Body of pancreas (tissue), 4 donors: ENCODE measurements at regions not wholly inside any gene's neighbourhood (a gene's known extent, or its start where the extent isn't known, plus 50 kb on each side); places are given as distances from the start of the nearest gene placed in this dataset.

Experiments used
- ATAC-seq: fragments of 150-250 bp; one replicate; pipeline ENCODE4 v1.9.1; 2016
- DNase-seq, 4 donors: peaks; one replicate each; pipeline ENCODE4 v3.0.0-alpha.2; 2019
- H3K27ac ChIP-seq, 4 donors: fragments of 200-600 bp; sonication (generic); 1 replicate in 3 of 4; 2 replicates in 1 of 4; pipeline versions ENCODE4 v1.5.1 to v1.6.1; 2016 to 2019; ENCODE audit warnings: mild to moderate bottlenecking in 1 of 4, mixed read lengths in 1 of 4, moderate library complexity in 1 of 4
- H3K27me3 ChIP-seq, 2 donors: fragments of 200-600 bp; sonication (generic); one replicate each; pipeline ENCODE4 v1.6.0; 2016; ENCODE audit warnings: mild to moderate bottlenecking in 1 of 2
- H3K36me3 ChIP-seq, 2 donors: fragments of 200-600 bp; sonication (generic); replicated peaks in 1 of 2; 2 replicates each; pipeline ENCODE4 v1.5.1; 2016; ENCODE audit warnings: low read depth in 2 of 2; ENCODE audit not compliant: insufficient read depth in 1 of 2
- H3K4me1 ChIP-seq: fragments of 200-600 bp; sonication (generic); one replicate; pipeline ENCODE4 v1.6.0; 2016
- H3K4me3 ChIP-seq, 2 donors: fragments of 200-600 bp; sonication (generic); 1 replicate in 1 of 2; 2 replicates in 1 of 2; pipeline ENCODE4 v1.5.1; 2016 to 2019
- H3K9me3 ChIP-seq, 3 donors: fragments of 200-600 bp; sonication (generic); 1 replicate in 2 of 3; 2 replicates in 1 of 3; pipeline ENCODE4 v1.5.1; 2016
- POLR2A ChIP-seq, 3 donors: fragments of 450-650 bp; IDR thresholded peaks; one replicate each; pipeline ENCODE4 v1.6.1; 2016; ENCODE audit warnings: antibody characterized with exemption in 3 of 3, mild to moderate bottlenecking in 2 of 3
- WGBS, 2 donors: methylation state at CpG; one replicate each; pipeline ENCODE4 v1.1.5; 2017; 5-methylcytosine and 5-hydroxymethylcytosine counted together
- intact Hi-C: fragments of 100-400 bp; cut with DNase I; formaldehyde crosslinking; loops from one replicate; pipeline ENCODE4 v1.15.1; 2023
- TF ChIP-seq, protein P1 (sequence below), 7 experiments: fragments of 450-650 bp in 4 of 7; fragments of 200-600 bp in 3 of 7; sonication (generic) in 3 of 7; IDR thresholded peaks; one replicate each; pipeline ENCODE4 v1.5.1; 2016 to 2019; ENCODE audit warnings: antibody characterized with exemption in 7 of 7

DNA sequence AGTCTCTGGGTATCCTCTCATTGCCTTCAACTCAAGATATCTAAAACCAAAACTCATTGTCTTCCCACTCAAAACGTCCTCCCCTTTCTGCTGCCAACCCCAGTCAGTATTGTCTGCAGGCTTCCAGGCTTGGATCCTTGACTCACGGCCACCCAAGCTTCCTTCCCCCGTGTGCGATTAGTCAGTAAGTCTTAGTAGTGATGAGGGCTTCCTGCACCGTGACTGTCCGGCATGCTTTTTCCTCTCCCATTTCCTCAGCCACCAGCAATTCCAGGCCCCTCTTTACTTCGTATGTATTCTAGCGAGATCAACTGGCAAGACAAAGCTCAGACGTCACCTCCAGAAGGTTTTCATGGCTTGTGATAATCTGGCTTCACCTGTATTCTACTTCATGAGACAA, 88.6 kb upstream of the DUSP22 start:
- Histone ChIP-seq H3K27ac (no peak overlapping the region), H3K36me3 (no peaks in the 10 kb centered on the region), H3K9me3 (no peaks in the 10 kb centered on the region), H3K4me1 (no peaks in the 10 kb centered on the region), H3K27me3 (no peaks in the 10 kb centered on the region), H3K4me3 (no peak overlapping the region)
- DNase-seq (no peak), ATAC-seq (no peak)
- no peak for TF ChIP-seq POLR2A (IDR thresholded peaks at IDR 0.05)
- TF ChIP-seq, protein P1, sequence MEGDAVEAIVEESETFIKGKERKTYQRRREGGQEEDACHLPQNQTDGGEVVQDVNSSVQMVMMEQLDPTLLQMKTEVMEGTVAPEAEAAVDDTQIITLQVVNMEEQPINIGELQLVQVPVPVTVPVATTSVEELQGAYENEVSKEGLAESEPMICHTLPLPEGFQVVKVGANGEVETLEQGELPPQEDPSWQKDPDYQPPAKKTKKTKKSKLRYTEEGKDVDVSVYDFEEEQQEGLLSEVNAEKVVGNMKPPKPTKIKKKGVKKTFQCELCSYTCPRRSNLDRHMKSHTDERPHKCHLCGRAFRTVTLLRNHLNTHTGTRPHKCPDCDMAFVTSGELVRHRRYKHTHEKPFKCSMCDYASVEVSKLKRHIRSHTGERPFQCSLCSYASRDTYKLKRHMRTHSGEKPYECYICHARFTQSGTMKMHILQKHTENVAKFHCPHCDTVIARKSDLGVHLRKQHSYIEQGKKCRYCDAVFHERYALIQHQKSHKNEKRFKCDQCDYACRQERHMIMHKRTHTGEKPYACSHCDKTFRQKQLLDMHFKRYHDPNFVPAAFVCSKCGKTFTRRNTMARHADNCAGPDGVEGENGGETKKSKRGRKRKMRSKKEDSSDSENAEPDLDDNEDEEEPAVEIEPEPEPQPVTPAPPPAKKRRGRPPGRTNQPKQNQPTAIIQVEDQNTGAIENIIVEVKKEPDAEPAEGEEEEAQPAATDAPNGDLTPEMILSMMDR (IDR thresholded peaks at IDR 0.05), result no peak
- intact Hi-C loops, result no loop called here
- 78 to 79% methylated on average over 9 of the region's 9 CpGs for WGBS, 2 donors

DNA sequence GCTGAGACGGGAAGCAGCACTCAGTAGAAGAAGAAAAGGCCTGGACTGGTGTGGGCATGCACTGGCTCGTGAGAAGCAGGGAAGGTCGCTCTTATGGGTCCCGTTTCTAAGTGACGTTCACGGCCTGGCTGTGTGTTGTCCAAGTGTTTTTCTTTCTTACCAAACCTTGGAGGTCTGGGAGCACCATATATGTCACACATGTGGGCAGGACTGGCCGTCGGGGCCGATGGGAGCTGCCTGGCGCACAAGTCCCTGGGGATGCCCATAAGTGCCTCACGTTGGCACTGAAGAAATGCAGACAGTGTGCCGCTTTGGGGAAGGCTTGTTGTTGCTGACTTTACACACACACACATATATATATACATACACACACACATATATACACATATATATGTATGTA, 86.0 kb upstream of the DUSP22 start:
- intact Hi-C loops, result no loop called here
- DNase-seq, result no peak
- Histone ChIP-seq H3K27ac (no peak overlapping the region), H3K27me3 (no peaks in the 10 kb centered on the region), H3K9me3 (no peaks in the 10 kb centered on the region), H3K4me3 (no peak overlapping the region), H3K36me3 (no peaks in the 10 kb centered on the region), H3K4me1 (no peaks in the 10 kb centered on the region)
- ATAC-seq, result no peak
- WGBS, 2 donors, result 62 to 76% methylated on average over 12 of the region's 12 CpGs
- TF ChIP-seq, protein P1 (IDR thresholded peaks at IDR 0.05), result no peak
- TF ChIP-seq POLR2A (IDR thresholded peaks at IDR 0.05), result no peak

DNA sequence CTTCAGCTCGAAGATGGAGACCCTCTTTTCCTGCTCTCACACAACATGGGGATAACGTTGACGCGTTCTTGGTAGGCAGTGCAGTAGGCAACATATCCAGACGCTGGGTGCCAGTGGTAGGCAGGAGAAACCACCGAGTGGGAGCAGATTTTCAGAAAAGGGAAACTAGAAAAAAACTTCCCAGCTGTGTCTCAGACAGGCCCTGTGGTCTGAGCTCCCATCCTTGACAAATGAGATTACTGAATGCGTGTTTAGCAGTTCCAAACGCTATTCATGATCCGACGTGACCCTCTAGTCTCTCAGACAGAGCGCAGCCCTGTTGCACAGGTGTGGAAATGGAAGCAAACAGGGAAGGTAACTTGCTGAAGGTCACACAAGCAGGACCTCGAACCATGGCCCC, 83.9 kb upstream of the DUSP22 start:
- DNase-seq, result no peak
- Histone ChIP-seq H3K27me3 (no peaks in the 10 kb centered on the region), H3K4me3 (no peak overlapping the region), H3K27ac (no peak overlapping the region), H3K4me1 (no peaks in the 10 kb centered on the region), H3K36me3 (no peaks in the 10 kb centered on the region), H3K9me3 (no peaks in the 10 kb centered on the region)
- no peak for ATAC-seq
- no peak for TF ChIP-seq POLR2A (IDR thresholded peaks at IDR 0.05)
- TF ChIP-seq, protein P1 (IDR thresholded peaks at IDR 0.05), result no peak
- intact Hi-C loops, result no loop called here
- WGBS, 2 donors, result 53 to 56% methylated on average over 12 of the region's 12 CpGs

DNA sequence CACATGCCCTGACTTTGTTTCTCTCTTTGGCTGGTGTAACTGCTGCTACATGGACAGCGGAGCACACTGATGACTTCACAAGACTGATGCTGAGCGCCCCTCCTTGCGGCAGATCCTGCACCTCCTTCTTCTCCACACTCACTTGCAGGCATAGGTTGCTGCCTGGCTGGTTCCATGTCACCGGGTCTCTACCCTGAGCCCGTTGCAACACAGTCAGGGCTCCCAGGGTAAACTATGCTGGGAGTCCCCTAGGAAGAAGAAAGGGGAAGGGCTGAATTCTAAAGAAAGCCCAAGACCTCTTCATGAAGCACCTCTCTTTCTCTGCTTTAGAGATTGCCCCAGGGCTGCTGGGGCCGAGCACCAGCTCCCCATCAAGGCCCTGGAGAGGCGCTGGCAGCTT, 83.3 kb upstream of the DUSP22 start:
- no peak overlapping the region for H3K27ac ChIP-seq
- DNase-seq, result no peak
- ATAC-seq, result no peak

More for the DNA sequence above, 83.3 kb upstream of the DUSP22 start:
- peaks cover 0 to under 1% (median 0%) of the 10 kb centered on the region in 3 donors for H3K9me3 ChIP-seq
- 76 to 84% methylated on average over 7 of the region's 7 CpGs for WGBS, 2 donors
- H3K4me1 ChIP-seq, result no peaks in the 10 kb centered on the region
- TF ChIP-seq, protein P1 (IDR thresholded peaks at IDR 0.05), result no peak
- no peak for TF ChIP-seq POLR2A (IDR thresholded peaks at IDR 0.05)
- H3K27me3 ChIP-seq, result no peaks in the 10 kb centered on the region
- no peak overlapping the region for H3K4me3 ChIP-seq
- intact Hi-C loops, result no loop called here
- no peaks in the 10 kb centered on the region for H3K36me3 ChIP-seq
